CD14-positive monocyte (primary cell): ENCODE measurements at regions not wholly inside any gene's neighbourhood (a gene's known extent, or its start where the extent isn't known, plus 50 kb on each side); places are given as distances from the start of the nearest gene placed in this dataset.

Experiments used
- DNase-seq, 3 donors: peaks; one replicate each; pipeline ENCODE4 v3.0.0-alpha.2; 2011 to 2022
- H2AFZ ChIP-seq: 2 replicates; pipeline ENCODE4 v1.6.0; 2012; ENCODE audit warnings: mild to moderate bottlenecking, low read depth, low read length, inconsistent platforms; ENCODE audit not compliant: insufficient read depth, poor library complexity, severe bottlenecking
- H3K27ac ChIP-seq, 2 donors: 1 replicate in 1 of 2; 2 replicates in 1 of 2; pipeline ENCODE4 v1.5.1; 2012 to 2013; ENCODE audit warnings: low read length in 2 of 2, control low read depth in 1 of 2, inconsistent platforms in 1 of 2, low read depth in 1 of 2, mild to moderate bottlenecking in 1 of 2
- H3K27me3 ChIP-seq, 2 donors: one replicate each; pipeline versions ENCODE4 v1.6.0 to v1.6.1; 2011 to 2013; ENCODE audit warnings: low read length in 2 of 2; ENCODE audit not compliant: control insufficient read depth in 2 of 2, insufficient read depth in 2 of 2
- H3K36me3 ChIP-seq, 2 donors: replicated peaks in 1 of 2; 1 replicate in 1 of 2; 2 replicates in 1 of 2; pipeline versions ENCODE4 v1.5.1 to v1.6.1; 2012 to 2013; ENCODE audit warnings: low read length in 2 of 2, control low read depth in 1 of 2, inconsistent platforms in 1 of 2, mild to moderate bottlenecking in 1 of 2; ENCODE audit not compliant: insufficient read depth in 2 of 2, control insufficient read depth in 1 of 2
- H3K4me1 ChIP-seq, 2 donors: 1 replicate in 1 of 2; 2 replicates in 1 of 2; pipeline versions ENCODE4 v1.5.1 to v1.6.1; 2012 to 2013; ENCODE audit warnings: low read length in 2 of 2, control low read depth in 1 of 2, inconsistent platforms in 1 of 2, mild to moderate bottlenecking in 1 of 2, moderate library complexity in 1 of 2; ENCODE audit not compliant: insufficient read depth in 2 of 2, control insufficient read depth in 1 of 2
- H3K4me2 ChIP-seq: replicated peaks from 2 replicates; pipeline ENCODE3; 2012; ENCODE audit warnings: low read length, moderate library complexity, mild to moderate bottlenecking; ENCODE audit not compliant: poor library complexity, severe bottlenecking; ENCODE audit errors: extremely low read depth
- H3K4me3 ChIP-seq, 3 experiments: fragments of 200-600 bp in 1 of 3; sonication (generic) in 1 of 3; replicated peaks in 1 of 3; 1 replicate in 2 of 3; 2 replicates in 1 of 3; pipeline ENCODE4 v1.5.1; 2011 to 2013; ENCODE audit warnings: low read length in 3 of 3, mild to moderate bottlenecking in 3 of 3, control low read depth in 2 of 3, low read depth in 2 of 3, inconsistent platforms in 1 of 3, moderate library complexity in 1 of 3
- H3K79me2 ChIP-seq: 2 replicates; pipeline ENCODE4 v1.6.0; 2012; ENCODE audit warnings: mild to moderate bottlenecking, control low read depth, inconsistent platforms, low read length, moderate library complexity; ENCODE audit not compliant: insufficient read depth
- H3K9ac ChIP-seq: 2 replicates; pipeline ENCODE4 v1.6.0; 2017; ENCODE audit warnings: low read length, mild to moderate bottlenecking; ENCODE audit not compliant: insufficient read depth, poor library complexity, severe bottlenecking
- H3K9me3 ChIP-seq, 2 donors: replicated peaks in 1 of 2; 1 replicate in 1 of 2; 2 replicates in 1 of 2; pipeline versions ENCODE4 v1.5.1 to v1.6.1; 2012 to 2013; ENCODE audit warnings: low read length in 2 of 2, control low read depth in 1 of 2; ENCODE audit not compliant: control insufficient read depth in 1 of 2, insufficient read depth in 1 of 2
- H4K20me1 ChIP-seq: 2 replicates; pipeline ENCODE4 v1.6.0; 2012; ENCODE audit warnings: mild to moderate bottlenecking, low read length, control low read depth, moderate library complexity; ENCODE audit not compliant: insufficient read depth
- H3K27ac Mint-ChIP-seq, 7 donors: one replicate each; pipeline ENCODE4 v1.8.0; 2020; ENCODE audit warnings: mild to moderate bottlenecking in 7 of 7, mixed read lengths in 7 of 7, moderate library complexity in 6 of 7, inconsistent platforms in 2 of 7
- H3K27me3 Mint-ChIP-seq, 3 donors: one replicate each; pipeline ENCODE4 v1.8.0; 2021 to 2022; ENCODE audit warnings: low read depth in 3 of 3, mild to moderate bottlenecking in 3 of 3, mixed read lengths in 3 of 3, moderate library complexity in 3 of 3, inconsistent platforms in 1 of 3
- H3K36me3 Mint-ChIP-seq, 2 donors: one replicate each; pipeline ENCODE4 v1.8.0; 2020; ENCODE audit warnings: mixed read lengths in 2 of 2, inconsistent platforms in 1 of 2, mild to moderate bottlenecking in 1 of 2
- H3K4me1 Mint-ChIP-seq: one replicate; pipeline ENCODE4 v1.8.0; 2020; ENCODE audit warnings: mild to moderate bottlenecking, mixed read lengths
- H3K4me3 Mint-ChIP-seq, 2 donors: one replicate each; pipeline ENCODE4 v1.8.0; 2020; ENCODE audit warnings: mild to moderate bottlenecking in 2 of 2, mixed read lengths in 2 of 2, moderate library complexity in 1 of 2
- H3K9me3 Mint-ChIP-seq, 7 donors: one replicate each; pipeline ENCODE4 v1.8.0; 2020 to 2022; ENCODE audit warnings: mixed read lengths in 7 of 7, mild to moderate bottlenecking in 6 of 7, moderate library complexity in 6 of 7, inconsistent platforms in 2 of 7
- WGBS: methylation state at CpG from one replicate; pipeline ENCODE4 v1.1.5; 2013; ENCODE audit warnings: missing lambda C conversion rate; ENCODE audit not compliant: insufficient coverage; 5-methylcytosine and 5-hydroxymethylcytosine counted together
- intact Hi-C, 2 donors: fragments of 100-400 bp; cut with micrococcal nuclease; formaldehyde crosslinking; loops; one replicate each; pipeline versions ENCODE4 v1.15.0 to v1.15.1; 2023
- TF ChIP-seq, protein P1 (sequence below): fragments of 200-600 bp; IDR thresholded peaks from one replicate; pipeline ENCODE4 v1.8.0; 2022; ENCODE audit warnings: antibody characterized with exemption, mild to moderate bottlenecking

DNA sequence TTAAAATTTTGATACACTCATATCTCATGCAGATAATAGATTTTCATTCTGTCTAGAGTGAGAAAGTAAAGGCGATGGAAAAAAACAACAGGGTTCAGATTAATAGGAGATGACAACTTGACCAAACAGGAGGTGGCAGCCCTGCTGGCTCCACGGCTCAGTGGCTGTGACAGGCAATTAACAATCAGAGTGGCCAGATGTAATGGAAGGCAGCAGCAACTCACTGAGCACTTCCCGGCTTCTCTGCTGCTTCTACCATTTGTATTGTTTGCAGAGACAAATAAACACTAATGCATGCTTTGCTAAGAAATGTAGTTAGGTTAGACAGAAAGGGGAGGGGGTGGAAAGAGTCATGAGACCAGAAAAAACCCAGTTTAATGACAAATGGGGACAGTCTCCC, 473.0 kb upstream of the SLC10A2 start:
- H4K20me1 ChIP-seq = no peaks in the 10 kb centered on the region
- H3K4me2 ChIP-seq = no peak overlapping the region
- H3K4me1 Mint-ChIP-seq = no peaks in the 10 kb centered on the region
- no peak overlapping the region for H3K27ac ChIP-seq
- no peak overlapping the region for H3K4me3 ChIP-seq
- TF ChIP-seq, protein P1, sequence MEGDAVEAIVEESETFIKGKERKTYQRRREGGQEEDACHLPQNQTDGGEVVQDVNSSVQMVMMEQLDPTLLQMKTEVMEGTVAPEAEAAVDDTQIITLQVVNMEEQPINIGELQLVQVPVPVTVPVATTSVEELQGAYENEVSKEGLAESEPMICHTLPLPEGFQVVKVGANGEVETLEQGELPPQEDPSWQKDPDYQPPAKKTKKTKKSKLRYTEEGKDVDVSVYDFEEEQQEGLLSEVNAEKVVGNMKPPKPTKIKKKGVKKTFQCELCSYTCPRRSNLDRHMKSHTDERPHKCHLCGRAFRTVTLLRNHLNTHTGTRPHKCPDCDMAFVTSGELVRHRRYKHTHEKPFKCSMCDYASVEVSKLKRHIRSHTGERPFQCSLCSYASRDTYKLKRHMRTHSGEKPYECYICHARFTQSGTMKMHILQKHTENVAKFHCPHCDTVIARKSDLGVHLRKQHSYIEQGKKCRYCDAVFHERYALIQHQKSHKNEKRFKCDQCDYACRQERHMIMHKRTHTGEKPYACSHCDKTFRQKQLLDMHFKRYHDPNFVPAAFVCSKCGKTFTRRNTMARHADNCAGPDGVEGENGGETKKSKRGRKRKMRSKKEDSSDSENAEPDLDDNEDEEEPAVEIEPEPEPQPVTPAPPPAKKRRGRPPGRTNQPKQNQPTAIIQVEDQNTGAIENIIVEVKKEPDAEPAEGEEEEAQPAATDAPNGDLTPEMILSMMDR = no peak
- H3K9me3 Mint-ChIP-seq = peaks cover 0 to 11% (median 3%) of the 10 kb centered on the region in 7 donors
- H3K36me3 ChIP-seq = no peaks in the 10 kb centered on the region
- no peak overlapping the region for H2AFZ ChIP-seq
- H3K27me3 Mint-ChIP-seq = no peaks in the 10 kb centered on the region
- intact Hi-C loops = no loop called here
- no peaks in the 10 kb centered on the region for H3K79me2 ChIP-seq
- no peak overlapping the region for H3K27ac Mint-ChIP-seq
- no peaks in the 10 kb centered on the region for H3K27me3 ChIP-seq
- peaks cover 0 to 3% of the 10 kb centered on the region in 2 donors for H3K9me3 ChIP-seq
- no peaks in the 10 kb centered on the region for H3K36me3 Mint-ChIP-seq
- no peak overlapping the region for H3K4me3 Mint-ChIP-seq
- no peak for DNase-seq
- H3K4me1 ChIP-seq = no peaks in the 10 kb centered on the region
- 90% methylated on average over 1 of the region's 3 CpGs for WGBS
- H3K9ac ChIP-seq = no peak overlapping the region

DNA sequence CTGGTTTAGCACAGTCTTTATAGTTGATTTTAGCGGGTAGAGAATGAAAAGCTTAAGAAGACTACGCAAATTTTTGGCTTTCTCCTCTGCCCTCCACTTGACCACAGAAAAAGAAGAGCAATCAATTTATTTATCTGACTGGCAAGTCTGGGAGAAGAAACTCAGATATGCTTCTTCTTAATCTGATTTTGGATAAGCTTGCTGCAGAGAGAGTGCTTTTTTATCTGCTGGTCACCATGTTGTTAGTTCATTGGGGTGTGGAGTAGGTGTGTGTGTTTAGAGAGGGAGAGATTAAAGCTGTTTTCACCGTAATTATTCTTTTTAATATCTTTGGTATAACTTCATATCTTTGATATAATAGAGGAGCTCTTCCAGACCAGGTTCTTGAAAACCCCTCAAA, 471.4 kb upstream of the SLC10A2 start:
- 100% methylated on average over 1 of the region's 3 CpGs for WGBS
- intact Hi-C loops = no loop called here
- Histone ChIP-seq H3K9me3 (no peaks in the 10 kb centered on the region), H3K79me2 (no peaks in the 10 kb centered on the region), H3K4me1 (no peaks in the 10 kb centered on the region), H3K9ac (no peak overlapping the region), H4K20me1 (no peaks in the 10 kb centered on the region), H2AFZ (no peak overlapping the region), H3K36me3 (no peaks in the 10 kb centered on the region), H3K4me2 (no peak overlapping the region), H3K27ac (no peak overlapping the region), H3K4me3 (no peak overlapping the region), H3K27me3 (no peaks in the 10 kb centered on the region)
- H3K4me1 Mint-ChIP-seq = no peaks in the 10 kb centered on the region
- TF ChIP-seq, protein P1 = no peak
- H3K27ac Mint-ChIP-seq = no peak overlapping the region
- no peaks in the 10 kb centered on the region for H3K36me3 Mint-ChIP-seq
- peaks cover 0 to 11% (median under 1%) of the 10 kb centered on the region in 7 donors for H3K9me3 Mint-ChIP-seq
- H3K4me3 Mint-ChIP-seq = no peak overlapping the region
- DNase-seq = no peak
- no peaks in the 10 kb centered on the region for H3K27me3 Mint-ChIP-seq
